Neural cell (in vitro differentiated cells): ENCODE measurements at regions not wholly inside any gene's neighbourhood (a gene's known extent, or its start where the extent isn't known, plus 50 kb on each side); places are given as distances from the start of the nearest gene placed in this dataset.

Source experiments
- H2AFZ ChIP-seq: fragments of 200-600, 300-800 bp; sonication (generic), shearing (Covaris generic); 2 replicates; pipeline ENCODE4 v1.6.0; 2014; ENCODE audit warnings: low read depth, mild to moderate bottlenecking, antibody characterized with exemption, low read length, moderate library complexity
- H3F3A ChIP-seq: fragments of 200-600 bp; shearing (Covaris generic); 2 replicates; pipeline ENCODE4 v1.6.1; 2016; ENCODE audit warnings: mild to moderate bottlenecking, moderate library complexity, mixed read lengths, antibody characterized with exemption, low read length; ENCODE audit not compliant: insufficient read depth, poor library complexity, severe bottlenecking
- H3K27ac ChIP-seq: fragments of 200-600, 300-800 bp; sonication (generic), shearing (Covaris generic); 2 replicates; pipeline ENCODE4 v1.5.1; 2014; ENCODE audit warnings: mild to moderate bottlenecking, low read length, moderate library complexity
- H3K27me3 ChIP-seq: fragments of 300-800, 200-600 bp; sonication (generic), shearing (Covaris generic); 2 replicates; pipeline ENCODE4 v1.6.0; 2014; ENCODE audit warnings: mild to moderate bottlenecking, low read depth, low read length, moderate library complexity; ENCODE audit not compliant: insufficient read depth
- H3K36me3 ChIP-seq: fragments of 300-800, 200-600 bp; sonication (generic), shearing (Covaris generic); 2 replicates; pipeline ENCODE4 v1.5.1; 2014; ENCODE audit warnings: mild to moderate bottlenecking, antibody characterized with exemption, low read length, moderate library complexity; ENCODE audit not compliant: insufficient read depth
- H3K4me2 ChIP-seq: fragments of 300-800, 200-600 bp; sonication (generic), shearing (Covaris generic); 2 replicates; pipeline ENCODE4 v1.6.0; 2014; ENCODE audit warnings: mild to moderate bottlenecking, low read length
- H3K4me3 ChIP-seq: fragments of 300-800, 200-600 bp; sonication (generic), shearing (Covaris generic); 2 replicates; pipeline ENCODE4 v1.5.1; 2014; ENCODE audit warnings: mild to moderate bottlenecking, low read length, moderate library complexity
- H3K79me2 ChIP-seq: fragments of 200-600 bp; shearing (Covaris generic); replicated peaks from 2 replicates; pipeline ENCODE4 v1.6.0; 2014; ENCODE audit warnings: mild to moderate bottlenecking, low read length, moderate library complexity; ENCODE audit not compliant: insufficient read depth
- H3K9ac ChIP-seq: fragments of 300-800, 200-600 bp; sonication (generic), shearing (Covaris generic); 2 replicates; pipeline ENCODE4 v1.6.1; 2016; ENCODE audit warnings: mild to moderate bottlenecking, low read length, mixed read lengths
- H3K9me2 ChIP-seq: fragments of 200-600 bp; shearing (Covaris generic); 2 replicates; pipeline ENCODE4 v1.6.1; 2016; ENCODE audit warnings: mild to moderate bottlenecking, low read length, mixed read lengths; ENCODE audit not compliant: insufficient read depth
- H3K9me3 ChIP-seq: fragments of 200-600, 300-800 bp; sonication (generic), shearing (Covaris generic); 2 replicates; pipeline ENCODE4 v1.6.1; 2016; ENCODE audit warnings: mild to moderate bottlenecking, mixed run types, low read length, moderate library complexity, mixed read lengths
- H4K20me1 ChIP-seq: fragments of 200-600 bp; shearing (Covaris generic); 2 replicates; pipeline ENCODE4 v1.6.1; 2016; ENCODE audit warnings: mild to moderate bottlenecking, mixed run types; ENCODE audit not compliant: insufficient read depth
- CTCF ChIP-seq: fragments of 450-650 bp; IDR thresholded peaks from 2 replicates; pipeline ENCODE4 v1.5.1; 2014; ENCODE audit warnings: antibody characterized with exemption, mild to moderate bottlenecking, moderate library complexity; ENCODE audit not compliant: poor library complexity, severe bottlenecking
- MXI1 ChIP-seq: fragments of 450-650 bp; conservative IDR thresholded peaks from 2 replicates; pipeline ENCODE4 v1.6.1; 2014; ENCODE audit warnings: antibody characterized with exemption, mild to moderate bottlenecking; ENCODE audit not compliant: poor library complexity, severe bottlenecking
- POLR2AphosphoS5 ChIP-seq: IDR thresholded peaks from 2 replicates; pipeline ENCODE4 v1.6.1; 2012
- RAD21 ChIP-seq: fragments of 450-650 bp; conservative IDR thresholded peaks from 2 replicates; pipeline ENCODE4 v1.6.1; 2014; ENCODE audit warnings: antibody characterized with exemption, mild to moderate bottlenecking, moderate library complexity
- REST ChIP-seq: IDR thresholded peaks from 2 replicates; pipeline ENCODE4 v1.6.1; 2012; ENCODE audit warnings: borderline replicate concordance
- SMC3 ChIP-seq: fragments of 450-650 bp; conservative IDR thresholded peaks from 2 replicates; pipeline ENCODE4 v1.6.1; 2014; ENCODE audit warnings: antibody characterized with exemption, mild to moderate bottlenecking, moderate library complexity; ENCODE audit not compliant: poor library complexity

GRCh38 chrX:149272690-149273463 is 232.2 kb downstream of the IDS start:
- H3K27me3 ChIP-seq: no peaks in the 10 kb centered on the region
- H3K36me3 ChIP-seq: no peaks in the 10 kb centered on the region
- no peaks in the 10 kb centered on the region for H3K9me2 ChIP-seq

GRCh38 chrX:149267878-149268813 is 237.0 kb downstream of the IDS start:
- no peak overlapping the region for H3K9ac ChIP-seq
- no peaks in the 10 kb centered on the region for H3K9me3 ChIP-seq
- no peaks in the 10 kb centered on the region for H3K36me3 ChIP-seq
- no peaks in the 10 kb centered on the region for H3K79me2 ChIP-seq
- no peak overlapping the region for H3K4me3 ChIP-seq
- no peak for TF ChIP-seq REST
- no peak overlapping the region for H3K27ac ChIP-seq
- no peaks in the 10 kb centered on the region for H4K20me1 ChIP-seq
- no peak overlapping the region for H3K4me2 ChIP-seq
- no peaks in the 10 kb centered on the region for H3F3A ChIP-seq
- no peaks in the 10 kb centered on the region for H3K9me2 ChIP-seq
- H3K27me3 ChIP-seq: no peaks in the 10 kb centered on the region
- no peak overlapping the region for H2AFZ ChIP-seq

More at GRCh38 chrX:149272690-149273463, 232.2 kb downstream of the IDS start:
- Histone ChIP-seq H4K20me1 (no peaks in the 10 kb centered on the region), H3K4me3 (no peak overlapping the region), H3K9ac (no peak overlapping the region), H2AFZ (no peak overlapping the region), H3K4me2 (no peak overlapping the region), H3K79me2 (no peaks in the 10 kb centered on the region), H3K9me3 (no peaks in the 10 kb centered on the region), H3F3A (no peaks in the 10 kb centered on the region), H3K27ac (no peak overlapping the region)
- no peak for TF ChIP-seq MXI1
- TF ChIP-seq SMC3: no peak
- no peak for TF ChIP-seq CTCF
- TF ChIP-seq POLR2AphosphoS5: no peak

- no peak overlapping the region for H3K27ac ChIP-seq
- no peaks in the 10 kb centered on the region for H3K9me3 ChIP-seq
- no peaks in the 10 kb centered on the region for H3K79me2 ChIP-seq
- H3F3A ChIP-seq: no peaks in the 10 kb centered on the region
- no peak overlapping the region for H2AFZ ChIP-seq
- no peak overlapping the region for H3K4me3 ChIP-seq
- TF ChIP-seq SMC3: no peak
- TF ChIP-seq RAD21: no peak
- no peaks in the 10 kb centered on the region for H3K36me3 ChIP-seq
- H4K20me1 ChIP-seq: no peaks in the 10 kb centered on the region
- no peaks in the 10 kb centered on the region for H3K9me2 ChIP-seq
- no peak overlapping the region for H3K4me2 ChIP-seq
- no peak overlapping the region for H3K9ac ChIP-seq
- no peaks in the 10 kb centered on the region for H3K27me3 ChIP-seq
Observed at GRCh38 chrX:149262086-149262485, 243.0 kb downstream of the IDS start.
